ENCODE measurements at regions not wholly inside any gene's neighbourhood (a gene's known extent, or its start where the extent isn't known, plus 50 kb on each side); places are given as distances from the start of the nearest gene placed in this dataset.
A peak's percentile ranks its signal among the peaks of the same experiment; 100 is the strongest.

DNA sequence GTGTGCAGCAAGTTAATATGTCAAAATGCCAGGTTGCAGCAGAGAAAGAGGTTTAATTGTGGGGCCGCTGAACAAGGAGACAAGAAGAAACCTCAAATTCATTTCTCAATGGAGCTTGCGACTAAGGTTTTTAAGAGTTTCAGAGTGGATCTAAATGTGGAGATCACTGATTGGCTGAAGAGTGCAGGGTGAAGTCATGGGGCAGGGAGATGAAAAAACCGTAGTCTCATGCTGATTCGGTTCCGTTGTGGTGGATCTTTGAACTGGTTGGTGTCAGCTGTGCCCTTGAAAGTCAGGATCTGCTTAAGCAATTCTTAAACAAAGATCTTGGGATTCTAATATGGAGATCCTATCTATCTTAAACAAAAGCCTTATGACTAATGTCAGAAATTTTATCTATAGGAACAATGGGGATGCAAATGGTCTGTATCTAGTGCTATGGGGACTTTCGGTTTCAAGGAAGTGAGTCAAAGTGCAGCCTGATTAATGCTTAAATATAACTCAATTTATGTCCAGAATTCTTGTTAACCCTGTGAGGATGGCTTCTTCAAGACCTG, 173.9 kb upstream of the CENPE start:
- no peaks in the 10 kb centered on the region for H3K27me3 ChIP-seq (ENCODE audit: control insufficient read depth in 3 of 3, insufficient read depth in 3 of 3, low read length in 3 of 3)
- no peaks in the 10 kb centered on the region for H3K36me3 ChIP-seq (ENCODE audit: control insufficient read depth in 3 of 3, insufficient read depth in 2 of 3, low read depth in 1 of 3, low read length in 3 of 3)
- DNase-seq (no peak), FAIRE-seq (no peak)
- 81 to 85% (median 84%) methylated on average over 6 of the region's 6 CpGs for WGBS, 3 donors
- H3K4me1 ChIP-seq (ENCODE audit: control insufficient read depth in 3 of 3, insufficient read depth in 2 of 3, low read depth in 1 of 3, low read length in 2 of 3) = no peaks in the 10 kb centered on the region
- no peaks in the 10 kb centered on the region for H3K9me3 ChIP-seq (ENCODE audit: control insufficient read depth in 2 of 2, insufficient read depth in 1 of 2, low read depth in 1 of 2, low read length in 1 of 2)
- H3K27ac ChIP-seq (ENCODE audit: low read depth in 1 of 3, low read length in 2 of 3) = no peak overlapping the region
- no peak overlapping the region for H3K4me3 ChIP-seq (ENCODE audit: low read depth in 1 of 3, low read length in 3 of 3)

DNA sequence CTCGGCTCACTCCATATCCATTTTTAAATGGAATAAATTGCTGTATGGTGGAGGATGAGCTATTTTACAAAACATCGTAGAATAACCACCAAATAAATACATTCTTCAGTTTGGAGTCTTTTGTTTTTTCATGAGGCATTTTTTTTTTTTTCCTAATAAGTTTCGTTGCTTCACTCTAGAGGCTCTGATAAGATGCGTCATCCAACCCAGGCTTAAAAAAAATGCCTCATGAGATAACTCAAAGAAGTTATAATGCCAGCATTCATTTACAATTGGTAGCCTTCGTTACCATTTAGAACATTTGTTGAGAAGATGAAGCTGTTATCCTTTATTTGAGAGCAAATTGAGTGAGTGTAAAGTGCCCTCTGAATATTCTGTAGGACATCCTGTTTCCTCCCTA, 172.2 kb upstream of the CENPE start:
- Histone ChIP-seq H3K4me3 (ENCODE audit: low read depth in 1 of 3, low read length in 3 of 3) (no peak overlapping the region), H3K9me3 (ENCODE audit: control insufficient read depth in 2 of 2, insufficient read depth in 1 of 2, low read depth in 1 of 2, low read length in 1 of 2) (no peaks in the 10 kb centered on the region), H3K27ac (ENCODE audit: low read depth in 1 of 3, low read length in 2 of 3) (no peak overlapping the region), H3K4me1 (ENCODE audit: control insufficient read depth in 3 of 3, insufficient read depth in 2 of 3, low read depth in 1 of 3, low read length in 2 of 3) (no peaks in the 10 kb centered on the region), H3K27me3 (ENCODE audit: control insufficient read depth in 3 of 3, insufficient read depth in 3 of 3, low read length in 3 of 3) (no peaks in the 10 kb centered on the region), H3K36me3 (ENCODE audit: control insufficient read depth in 3 of 3, insufficient read depth in 2 of 3, low read depth in 1 of 3, low read length in 3 of 3) (no peaks in the 10 kb centered on the region)
- FAIRE-seq (no peak), DNase-seq (no peak)
- WGBS, 3 donors = 68 to 84% (median 76%) methylated on average over 5 of the region's 5 CpGs

DNA sequence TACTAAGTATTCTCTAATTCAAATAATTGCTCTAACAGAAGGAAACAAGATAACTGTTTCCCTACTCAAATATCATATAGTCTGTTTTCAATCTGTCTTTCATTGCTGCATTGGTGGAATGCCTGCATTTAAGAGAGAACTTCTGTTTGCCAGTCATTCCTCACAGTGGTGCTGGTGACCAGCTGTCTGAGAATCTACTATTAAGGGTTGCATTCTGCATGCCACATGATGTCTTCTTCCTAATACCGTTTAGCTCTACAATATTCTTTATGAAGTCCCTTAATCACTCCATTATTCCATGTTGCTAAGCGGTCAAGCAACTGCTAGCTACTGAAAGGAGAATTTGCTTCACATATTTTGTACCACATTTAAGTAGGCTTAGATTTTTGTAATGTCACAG, 167.1 kb upstream of the CENPE start:
- DNase-seq = no peak

DNA sequence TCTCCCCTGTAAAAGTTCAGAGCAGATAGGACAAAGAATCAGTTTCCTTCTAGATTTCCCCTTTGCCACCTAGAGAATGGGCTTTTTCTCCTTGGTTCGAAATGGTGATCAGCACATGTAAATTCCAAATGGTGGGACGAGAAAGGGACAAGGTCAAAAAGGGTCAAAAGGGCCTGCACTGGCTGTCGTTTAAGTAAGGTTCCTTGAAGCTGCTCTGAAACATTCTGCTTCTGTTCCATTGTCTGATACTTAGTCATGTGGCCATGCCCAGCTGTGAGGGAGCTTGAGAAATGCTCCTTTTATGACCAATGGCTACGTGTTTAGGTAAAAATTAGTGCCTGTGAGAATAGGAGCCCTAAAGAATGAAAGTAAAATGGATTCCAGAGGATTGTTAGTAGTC, 165.9 kb upstream of the CENPE start:
- WGBS, 3 donors = 55 to 68% (median 67%) methylated on average over 4 of the region's 4 CpGs
- DNase-seq (no peak), FAIRE-seq (no peak)
- no peak overlapping the region for H3K27ac ChIP-seq (ENCODE audit: low read depth in 1 of 3, low read length in 2 of 3)
- no peak overlapping the region for H3K4me3 ChIP-seq (ENCODE audit: low read depth in 1 of 3, low read length in 3 of 3)
- H3K9me3 ChIP-seq (ENCODE audit: control insufficient read depth in 2 of 2, insufficient read depth in 1 of 2, low read depth in 1 of 2, low read length in 1 of 2) = peaks cover 2 to 12% of the 10 kb centered on the region in 2 donors
- H3K4me1 ChIP-seq (ENCODE audit: control insufficient read depth in 3 of 3, insufficient read depth in 2 of 3, low read depth in 1 of 3, low read length in 2 of 3) = no peaks in the 10 kb centered on the region
- no peaks in the 10 kb centered on the region for H3K27me3 ChIP-seq (ENCODE audit: control insufficient read depth in 3 of 3, insufficient read depth in 3 of 3, low read length in 3 of 3)
- H3K36me3 ChIP-seq (ENCODE audit: control insufficient read depth in 3 of 3, insufficient read depth in 2 of 3, low read depth in 1 of 3, low read length in 3 of 3) = no peaks in the 10 kb centered on the region

More for the DNA sequence above, 167.1 kb upstream of the CENPE start:
- no peaks in the 10 kb centered on the region for H3K27me3 ChIP-seq (ENCODE audit: control insufficient read depth in 3 of 3, insufficient read depth in 3 of 3, low read length in 3 of 3)
- no peaks in the 10 kb centered on the region for H3K4me1 ChIP-seq (ENCODE audit: control insufficient read depth in 3 of 3, insufficient read depth in 2 of 3, low read depth in 1 of 3, low read length in 2 of 3)
- H3K27ac ChIP-seq (ENCODE audit: low read depth in 1 of 3, low read length in 2 of 3) = no peak overlapping the region
- H3K4me3 ChIP-seq (ENCODE audit: low read depth in 1 of 3, low read length in 3 of 3) = no peak overlapping the region
- FAIRE-seq = no peak
- H3K36me3 ChIP-seq (ENCODE audit: control insufficient read depth in 3 of 3, insufficient read depth in 2 of 3, low read depth in 1 of 3, low read length in 3 of 3) = no peaks in the 10 kb centered on the region
- peaks cover 0 to 5% of the 10 kb centered on the region in 2 donors for H3K9me3 ChIP-seq (ENCODE audit: control insufficient read depth in 2 of 2, insufficient read depth in 1 of 2, low read depth in 1 of 2, low read length in 1 of 2)
- 69 to 76% (median 75%) methylated on average over 2 of the region's 2 CpGs for WGBS, 3 donors

DNA sequence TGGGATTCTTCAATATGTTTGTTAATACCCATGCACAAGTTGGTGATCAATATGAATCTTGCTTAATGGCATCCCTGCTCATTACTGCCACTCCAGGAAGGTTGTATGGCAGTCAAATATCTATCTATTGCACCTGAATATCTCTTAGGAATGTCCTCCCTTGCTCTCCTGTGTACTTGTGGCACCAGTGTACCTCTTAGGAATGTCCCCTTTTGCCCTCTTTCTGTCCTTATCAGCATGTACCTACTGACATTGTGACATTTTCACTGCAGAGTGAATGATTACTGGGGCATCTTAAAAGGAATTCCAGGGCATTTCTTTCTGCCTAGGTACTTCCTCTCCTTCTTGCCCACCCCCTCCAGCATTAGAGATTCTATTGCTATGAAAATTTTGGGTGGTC, 163.8 kb upstream of the CENPE start:
- peaks cover 2 to 16% of the 10 kb centered on the region in 2 donors for H3K9me3 ChIP-seq (ENCODE audit: control insufficient read depth in 2 of 2, insufficient read depth in 1 of 2, low read depth in 1 of 2, low read length in 1 of 2)
- H3K4me3 ChIP-seq (ENCODE audit: low read depth in 1 of 3, low read length in 3 of 3) = no peak overlapping the region
- H3K27me3 ChIP-seq (ENCODE audit: control insufficient read depth in 3 of 3, insufficient read depth in 3 of 3, low read length in 3 of 3) = no peaks in the 10 kb centered on the region
- no peaks in the 10 kb centered on the region for H3K36me3 ChIP-seq (ENCODE audit: control insufficient read depth in 3 of 3, insufficient read depth in 2 of 3, low read depth in 1 of 3, low read length in 3 of 3)
- H3K4me1 ChIP-seq (ENCODE audit: control insufficient read depth in 3 of 3, insufficient read depth in 2 of 3, low read depth in 1 of 3, low read length in 2 of 3) = no peaks in the 10 kb centered on the region
- FAIRE-seq = no peak
- no peak overlapping the region for H3K27ac ChIP-seq (ENCODE audit: low read depth in 1 of 3, low read length in 2 of 3)
- DNase-seq = peak in 1 of 2 donors; percentile 2

DNA sequence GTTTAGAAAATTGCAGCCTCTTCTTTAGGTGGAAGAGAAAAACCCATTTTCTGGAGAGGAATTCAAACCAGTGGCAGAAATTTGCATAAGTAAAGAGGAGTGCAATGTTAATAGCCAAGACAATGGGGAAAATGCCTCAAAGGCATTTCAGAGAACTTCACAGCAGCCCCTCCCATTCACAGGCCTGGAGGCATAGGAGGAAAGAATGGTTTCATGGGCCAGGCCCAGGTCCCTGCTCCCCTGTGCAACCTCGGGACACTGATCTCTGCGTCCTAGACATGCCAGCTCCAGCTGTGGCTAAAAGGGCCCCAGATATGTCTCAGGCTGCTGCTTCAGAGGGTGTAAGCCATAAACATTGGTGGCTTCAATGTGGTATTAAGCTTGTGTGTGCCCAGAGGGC, 161.8 kb upstream of the CENPE start:
- no peaks in the 10 kb centered on the region for H3K36me3 ChIP-seq (ENCODE audit: control insufficient read depth in 3 of 3, insufficient read depth in 2 of 3, low read depth in 1 of 3, low read length in 3 of 3)
- no peaks in the 10 kb centered on the region for H3K27me3 ChIP-seq (ENCODE audit: control insufficient read depth in 3 of 3, insufficient read depth in 3 of 3, low read length in 3 of 3)
- FAIRE-seq (no peak), DNase-seq (no peak)
- H3K27ac ChIP-seq (ENCODE audit: low read depth in 1 of 3, low read length in 2 of 3) = no peak overlapping the region
- H3K4me1 ChIP-seq (ENCODE audit: control insufficient read depth in 3 of 3, insufficient read depth in 2 of 3, low read depth in 1 of 3, low read length in 2 of 3) = no peaks in the 10 kb centered on the region
- WGBS, 3 donors = 81 to 91% (median 89%) methylated on average over 2 of the region's 2 CpGs
- H3K4me3 ChIP-seq (ENCODE audit: low read depth in 1 of 3, low read length in 3 of 3) = no peak overlapping the region
- H3K9me3 ChIP-seq (ENCODE audit: control insufficient read depth in 2 of 2, insufficient read depth in 1 of 2, low read depth in 1 of 2, low read length in 1 of 2) = peaks cover 2 to 16% of the 10 kb centered on the region in 2 donors

DNA sequence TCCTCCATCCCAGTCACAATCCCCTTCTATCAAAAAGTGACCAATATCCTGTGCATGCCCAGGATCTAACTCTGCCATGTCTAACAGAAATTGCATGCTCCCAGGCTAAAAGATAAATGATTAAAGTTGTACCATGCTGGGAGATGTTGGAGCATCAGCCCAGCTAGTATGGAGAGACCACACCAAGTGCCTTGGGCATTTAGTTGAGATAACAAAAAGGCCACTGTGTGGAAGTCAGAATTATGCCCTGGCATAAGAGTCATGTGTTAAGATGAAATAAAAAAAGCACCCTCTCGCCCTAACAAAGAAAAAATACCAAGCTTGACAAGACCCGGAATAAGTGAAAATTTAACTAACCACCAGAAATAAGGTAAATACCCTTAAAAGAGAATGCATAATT, 155.9 kb upstream of the CENPE start:
- DNase-seq (no peak), FAIRE-seq (no peak)
- H3K27me3 ChIP-seq (ENCODE audit: control insufficient read depth in 3 of 3, insufficient read depth in 3 of 3, low read length in 3 of 3) = no peaks in the 10 kb centered on the region
- no peaks in the 10 kb centered on the region for H3K4me1 ChIP-seq (ENCODE audit: control insufficient read depth in 3 of 3, insufficient read depth in 2 of 3, low read depth in 1 of 3, low read length in 2 of 3)
- H3K9me3 ChIP-seq (ENCODE audit: control insufficient read depth in 2 of 2, insufficient read depth in 1 of 2, low read depth in 1 of 2, low read length in 1 of 2) = peaks cover 0 to 3% of the 10 kb centered on the region in 2 donors
- no peaks in the 10 kb centered on the region for H3K36me3 ChIP-seq (ENCODE audit: control insufficient read depth in 3 of 3, insufficient read depth in 2 of 3, low read depth in 1 of 3, low read length in 3 of 3)
- H3K27ac ChIP-seq (ENCODE audit: low read depth in 1 of 3, low read length in 2 of 3) = no peak overlapping the region
- H3K4me3 ChIP-seq (ENCODE audit: low read depth in 1 of 3, low read length in 3 of 3) = no peak overlapping the region
- WGBS, 3 donors = 78 to 84% (median 82%) methylated on average over 2 of the region's 2 CpGs

DNA sequence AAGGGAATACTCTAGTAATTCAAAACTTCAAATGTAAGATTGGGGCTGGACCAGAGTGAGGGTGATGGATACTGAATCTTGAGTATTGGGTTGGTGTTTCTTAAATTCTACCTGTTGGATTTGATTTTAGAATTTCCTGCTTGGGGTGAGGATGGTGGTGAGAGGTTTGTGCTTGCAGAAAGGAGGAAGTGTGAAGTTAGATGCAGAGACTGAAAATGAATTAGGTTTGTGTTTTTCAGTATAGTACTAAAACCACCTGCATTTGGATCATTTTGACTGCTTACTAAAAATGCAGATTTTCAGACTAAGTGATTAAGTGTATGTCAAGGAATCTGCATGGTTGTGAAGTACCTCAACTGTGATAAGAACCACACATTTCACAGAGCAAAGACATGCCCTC, 131.5 kb upstream of the CENPE start:
- no peak overlapping the region for H3K27ac ChIP-seq (ENCODE audit: low read depth in 1 of 3, low read length in 2 of 3)
- H3K4me3 ChIP-seq (ENCODE audit: low read depth in 1 of 3, low read length in 3 of 3) = no peak overlapping the region
- no peak for DNase-seq
- no peak for FAIRE-seq
- no peaks in the 10 kb centered on the region for H3K9me3 ChIP-seq (ENCODE audit: control insufficient read depth in 2 of 2, insufficient read depth in 1 of 2, low read depth in 1 of 2, low read length in 1 of 2)
- H3K27me3 ChIP-seq (ENCODE audit: control insufficient read depth in 3 of 3, insufficient read depth in 3 of 3, low read length in 3 of 3) = no peaks in the 10 kb centered on the region
- no peaks in the 10 kb centered on the region for H3K4me1 ChIP-seq (ENCODE audit: control insufficient read depth in 3 of 3, insufficient read depth in 2 of 3, low read depth in 1 of 3, low read length in 2 of 3)
- H3K36me3 ChIP-seq (ENCODE audit: control insufficient read depth in 3 of 3, insufficient read depth in 2 of 3, low read depth in 1 of 3, low read length in 3 of 3) = no peaks in the 10 kb centered on the region

DNA sequence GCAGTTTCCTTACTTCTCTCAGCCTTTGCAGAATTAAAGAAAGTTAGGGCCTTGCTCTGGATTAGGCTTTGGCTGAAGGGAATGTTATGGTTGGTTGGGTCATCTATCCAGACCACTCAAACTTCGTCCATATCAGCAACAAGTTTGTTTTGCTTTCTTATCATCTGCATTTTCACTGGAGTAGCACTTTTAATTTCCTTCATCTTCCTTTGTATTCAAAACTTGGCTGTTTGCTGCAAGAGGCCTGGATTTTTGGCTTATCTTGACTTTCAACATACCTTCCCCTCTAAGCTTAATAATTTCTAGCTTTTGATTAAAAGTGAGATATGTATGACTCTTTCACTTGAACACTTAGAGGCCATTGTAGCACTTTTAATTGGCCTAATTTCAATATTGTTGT, 126.7 kb upstream of the CENPE start:
- Histone ChIP-seq H3K4me1 (ENCODE audit: control insufficient read depth in 3 of 3, insufficient read depth in 2 of 3, low read depth in 1 of 3, low read length in 2 of 3) (no peaks in the 10 kb centered on the region), H3K27me3 (ENCODE audit: control insufficient read depth in 3 of 3, insufficient read depth in 3 of 3, low read length in 3 of 3) (no peaks in the 10 kb centered on the region), H3K27ac (ENCODE audit: low read depth in 1 of 3, low read length in 2 of 3) (no peak overlapping the region), H3K36me3 (ENCODE audit: control insufficient read depth in 3 of 3, insufficient read depth in 2 of 3, low read depth in 1 of 3, low read length in 3 of 3) (no peaks in the 10 kb centered on the region), H3K9me3 (ENCODE audit: control insufficient read depth in 2 of 2, insufficient read depth in 1 of 2, low read depth in 1 of 2, low read length in 1 of 2) (no peaks in the 10 kb centered on the region), H3K4me3 (ENCODE audit: low read depth in 1 of 3, low read length in 3 of 3) (no peak overlapping the region)
- FAIRE-seq = no peak
- DNase-seq = no peak
- WGBS, 3 donors = 14 to 28% (median 17%) methylated on average over 1 of the region's 1 CpG
